ENCODE measurements at regions not wholly inside any gene's neighbourhood (a gene's known extent, or its start where the extent isn't known, plus 50 kb on each side); places are given as distances from the start of the nearest gene placed in this dataset.

- DNase-seq (ENCODE audit: low read depth): no peak
- no peak for TF ChIP-seq CTCF (IDR thresholded peaks at IDR 0.05; ENCODE audit: insufficient read depth, low read depth, low read length, missing control alignments)
- no peak overlapping the region for H3K4me3 ChIP-seq (ENCODE audit: low read length)
Observed at GRCh38 chr4:167784826-167785225, 307.5 kb upstream of the ANXA10 start.

DNA sequence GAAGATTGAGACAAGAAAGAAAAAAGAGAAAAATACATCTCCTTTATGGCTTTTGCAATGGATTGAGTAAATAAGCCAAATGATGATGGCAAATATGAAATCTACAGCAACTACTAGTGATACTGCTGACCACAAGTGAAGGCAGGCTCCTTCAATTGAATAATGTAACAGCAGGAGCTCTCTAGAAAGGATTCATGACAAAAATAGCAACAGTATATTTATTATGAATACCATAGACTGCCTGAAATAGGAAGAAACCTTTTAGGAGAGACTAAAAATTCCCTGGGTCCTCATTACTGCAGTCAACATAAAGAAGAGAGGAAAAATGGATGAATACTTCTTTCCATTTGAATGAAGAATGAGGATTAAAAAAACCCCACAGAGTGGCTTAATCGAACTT, 306.8 kb upstream of the ANXA10 start:
- no peak overlapping the region for H3K4me3 ChIP-seq (ENCODE audit: low read length)
- DNase-seq (ENCODE audit: low read depth): no peak
- no peak for TF ChIP-seq CTCF (IDR thresholded peaks at IDR 0.05; ENCODE audit: insufficient read depth, low read depth, low read length, missing control alignments)

DNA sequence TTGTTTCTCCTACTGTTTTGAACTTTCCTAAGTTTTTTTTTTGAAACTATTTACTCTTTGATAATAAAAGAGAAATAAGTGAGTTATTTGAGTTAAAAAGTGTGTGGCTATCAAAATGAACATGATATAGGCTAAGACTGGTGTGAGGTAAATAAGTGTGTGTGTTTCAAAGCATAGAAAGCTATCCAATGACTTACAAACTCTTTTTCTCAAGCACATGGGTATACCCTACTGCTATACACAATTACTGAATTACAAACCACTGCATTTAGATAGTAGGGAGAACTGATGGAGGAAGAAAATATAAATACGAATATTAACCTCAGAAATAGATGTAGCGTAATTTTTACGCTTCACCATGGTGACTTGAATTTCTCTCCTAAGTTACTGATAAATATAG, 305.8 kb upstream of the ANXA10 start:
- TF ChIP-seq CTCF (IDR thresholded peaks at IDR 0.05; ENCODE audit: insufficient read depth, low read depth, low read length, missing control alignments): no peak
- no peak overlapping the region for H3K4me3 ChIP-seq (ENCODE audit: low read length)

GRCh38 chr4:167787231-167787630, 305.1 kb upstream of the ANXA10 start:
- no peak overlapping the region for H3K4me3 ChIP-seq (ENCODE audit: low read length)
- no peak for DNase-seq (ENCODE audit: low read depth)
- TF ChIP-seq CTCF (IDR thresholded peaks at IDR 0.05; ENCODE audit: insufficient read depth, low read depth, low read length, missing control alignments): no peak

More for the DNA sequence above, 305.8 kb upstream of the ANXA10 start:
- DNase-seq (ENCODE audit: low read depth): no peak

DNA sequence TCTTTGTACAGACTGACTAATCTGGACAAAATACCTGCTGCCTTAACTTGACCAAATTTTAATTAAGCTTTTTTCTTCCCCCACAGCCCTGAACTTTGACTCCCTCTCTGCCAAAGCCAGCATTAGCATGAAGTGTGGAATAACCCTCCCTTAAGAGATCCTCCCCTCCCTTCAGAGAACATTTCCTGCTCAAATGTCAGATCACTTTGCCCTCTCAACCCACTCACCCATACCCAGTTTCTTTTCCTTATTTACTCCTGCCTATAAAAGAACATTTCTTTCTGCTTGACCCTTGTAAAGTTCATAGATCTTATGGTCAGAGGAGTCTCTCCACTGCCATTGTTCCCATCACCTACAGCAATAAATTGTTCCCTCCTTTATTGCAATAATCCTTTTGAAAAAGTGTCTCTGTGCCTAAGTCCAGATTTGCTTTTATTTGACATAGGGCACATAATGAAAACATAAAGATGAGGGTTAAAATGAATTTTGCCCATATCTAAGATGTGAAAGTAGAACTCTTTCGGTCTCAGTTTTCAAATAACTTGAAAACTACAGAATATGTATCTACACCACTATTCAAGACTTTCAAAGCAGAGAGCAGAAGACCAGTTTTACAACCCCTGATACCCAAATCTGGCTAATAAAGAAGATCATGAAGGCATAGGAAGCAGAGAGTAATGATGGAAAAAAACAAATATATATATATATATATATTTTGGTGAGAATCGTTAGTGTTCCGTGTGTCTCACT, 289.7 kb upstream of the ANXA10 start:
- H3K4me3 ChIP-seq (ENCODE audit: low read length): no peak overlapping the region
- TF ChIP-seq CTCF (IDR thresholded peaks at IDR 0.05; ENCODE audit: insufficient read depth, low read depth, low read length, missing control alignments): no peak
- DNase-seq (ENCODE audit: low read depth): no peak

GRCh38 chr4:167811958-167812357, 280.4 kb upstream of the ANXA10 start:
- DNase-seq (ENCODE audit: low read depth): no peak
- TF ChIP-seq CTCF (IDR thresholded peaks at IDR 0.05; ENCODE audit: insufficient read depth, low read depth, low read length, missing control alignments): no peak
- H3K4me3 ChIP-seq (ENCODE audit: low read length): no peak overlapping the region

DNA sequence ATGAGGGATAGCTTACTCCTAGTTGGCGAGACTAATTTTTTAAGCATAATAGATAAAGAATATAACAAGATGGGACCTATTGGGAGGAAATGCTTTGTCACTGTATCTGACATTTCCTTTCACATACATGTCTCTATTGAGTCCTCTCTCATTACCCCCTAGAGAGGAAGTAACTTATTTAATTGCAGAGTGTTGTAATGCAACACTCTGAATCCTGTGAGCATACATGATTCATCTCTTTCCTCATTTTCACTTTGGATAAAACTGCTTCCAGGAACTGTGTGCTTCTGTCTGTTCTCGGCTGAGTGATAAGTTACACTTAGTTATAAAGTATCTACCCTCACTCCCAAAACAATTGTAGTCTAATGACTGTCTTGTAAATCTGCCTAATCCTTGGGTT, 266.1 kb upstream of the ANXA10 start:
- no peak for TF ChIP-seq CTCF (IDR thresholded peaks at IDR 0.05; ENCODE audit: insufficient read depth, low read depth, low read length, missing control alignments)
- DNase-seq (ENCODE audit: low read depth): peak; percentile 69
- H3K4me3 ChIP-seq (ENCODE audit: low read length): no peak overlapping the region
